Esophagus squamous epithelium (tissue), 4 donors: ENCODE measurements at regions not wholly inside any gene's neighbourhood (a gene's known extent, or its start where the extent isn't known, plus 50 kb on each side); places are given as distances from the start of the nearest gene placed in this dataset.

Experiments
- POLR2A ChIP-seq, 4 donors: fragments of 450-650 bp; IDR thresholded peaks; one replicate each; pipeline ENCODE4 v1.6.1; 2017; ENCODE audit warnings: antibody characterized with exemption in 4 of 4, mild to moderate bottlenecking in 4 of 4, moderate library complexity in 3 of 4
- TF ChIP-seq, protein P1 (sequence below), 6 experiments: fragments of 450-650 bp in 4 of 6; fragments of 200-600 bp in 2 of 6; sonication (generic) in 2 of 6; IDR thresholded peaks; one replicate each; pipeline ENCODE4 v1.5.1; 2016 to 2019; ENCODE audit warnings: antibody characterized with exemption in 6 of 6, mild to moderate bottlenecking in 4 of 6, moderate library complexity in 4 of 6

DNA sequence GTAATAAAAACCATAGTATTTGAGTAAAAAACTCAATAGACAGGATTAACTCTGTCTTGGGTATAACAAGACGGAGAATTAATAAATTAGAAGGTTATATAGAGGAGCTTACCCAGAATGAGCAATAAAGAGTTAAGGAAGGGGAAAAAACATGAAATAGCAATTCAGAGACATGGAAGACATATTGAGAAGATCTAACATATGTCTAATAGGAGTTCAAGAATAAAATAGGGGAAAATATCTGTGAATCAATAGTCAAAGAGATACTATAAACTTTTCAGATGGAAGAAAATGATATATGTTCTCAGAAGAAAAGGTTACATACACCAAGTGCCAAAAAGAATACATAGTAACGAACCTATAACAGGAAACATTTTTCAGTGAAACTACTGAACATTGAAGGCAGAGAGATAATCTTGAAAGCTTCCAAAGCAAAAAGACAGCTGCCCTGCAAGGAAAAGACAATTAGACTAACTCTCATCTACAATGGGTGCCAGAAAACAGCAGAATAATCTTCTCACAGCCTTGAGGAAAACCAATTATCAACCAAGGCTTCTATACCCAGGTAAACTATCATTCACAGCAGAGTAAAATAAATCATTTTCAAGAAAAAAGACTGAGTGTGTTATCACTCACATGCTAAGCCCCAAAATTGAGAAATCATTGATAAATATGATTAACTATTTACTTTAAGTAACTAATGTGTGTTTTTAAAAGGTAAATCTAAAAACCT lies 106.0 kb downstream of the ENC1 start:
- TF ChIP-seq, protein P1, sequence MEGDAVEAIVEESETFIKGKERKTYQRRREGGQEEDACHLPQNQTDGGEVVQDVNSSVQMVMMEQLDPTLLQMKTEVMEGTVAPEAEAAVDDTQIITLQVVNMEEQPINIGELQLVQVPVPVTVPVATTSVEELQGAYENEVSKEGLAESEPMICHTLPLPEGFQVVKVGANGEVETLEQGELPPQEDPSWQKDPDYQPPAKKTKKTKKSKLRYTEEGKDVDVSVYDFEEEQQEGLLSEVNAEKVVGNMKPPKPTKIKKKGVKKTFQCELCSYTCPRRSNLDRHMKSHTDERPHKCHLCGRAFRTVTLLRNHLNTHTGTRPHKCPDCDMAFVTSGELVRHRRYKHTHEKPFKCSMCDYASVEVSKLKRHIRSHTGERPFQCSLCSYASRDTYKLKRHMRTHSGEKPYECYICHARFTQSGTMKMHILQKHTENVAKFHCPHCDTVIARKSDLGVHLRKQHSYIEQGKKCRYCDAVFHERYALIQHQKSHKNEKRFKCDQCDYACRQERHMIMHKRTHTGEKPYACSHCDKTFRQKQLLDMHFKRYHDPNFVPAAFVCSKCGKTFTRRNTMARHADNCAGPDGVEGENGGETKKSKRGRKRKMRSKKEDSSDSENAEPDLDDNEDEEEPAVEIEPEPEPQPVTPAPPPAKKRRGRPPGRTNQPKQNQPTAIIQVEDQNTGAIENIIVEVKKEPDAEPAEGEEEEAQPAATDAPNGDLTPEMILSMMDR (IDR thresholded peaks at IDR 0.05), result no peak
- TF ChIP-seq POLR2A (IDR thresholded peaks at IDR 0.05), result no peak
